Globus pallidus (tissue), 1 donor: ENCODE measurements at regions not wholly inside any gene's neighbourhood (a gene's known extent, or its start where the extent isn't known, plus 50 kb on each side); places are given as distances from the start of the nearest gene placed in this dataset.
"Not testable (repeated sequence)": the region's sequence is repeated elsewhere in the genome, so short reads cannot be mapped to it uniquely, and the experiment has no call there.

Experiments used
- DNase-seq: peaks from one replicate; pipeline ENCODE4 v3.0.0-alpha.2; 2015; ENCODE audit warnings: low spot score

GRCh38 chr10:89952325-89952724, 250.9 kb downstream of the KIF20B start:
- no peak for DNase-seq

DNA sequence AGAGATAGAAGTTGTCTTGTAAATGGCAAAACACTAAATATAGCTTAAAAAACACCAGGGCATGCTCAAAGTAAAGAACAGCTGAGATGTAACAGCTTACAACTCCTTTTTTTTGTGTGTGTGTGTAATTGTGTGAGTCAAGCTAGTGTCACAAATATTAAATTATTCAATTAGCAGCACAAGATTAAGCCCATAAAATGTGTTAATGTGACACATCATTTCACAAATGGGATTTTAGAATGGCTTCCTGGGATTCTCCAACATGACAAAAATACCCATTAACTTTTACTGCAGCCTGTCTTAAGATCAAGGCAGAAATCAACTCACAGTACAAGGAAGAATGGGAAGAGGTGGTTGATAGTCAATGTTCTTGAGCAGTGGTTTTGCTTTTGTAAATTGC, 251.4 kb downstream of the KIF20B start:
- no peak for DNase-seq

- no peak for DNase-seq
Measured at GRCh38 chr10:89954061-89954460, 252.7 kb downstream of the KIF20B start.

- DNase-seq = no peak
Measured at GRCh38 chr10:89954787-89955566, 253.6 kb downstream of the KIF20B start.

DNA sequence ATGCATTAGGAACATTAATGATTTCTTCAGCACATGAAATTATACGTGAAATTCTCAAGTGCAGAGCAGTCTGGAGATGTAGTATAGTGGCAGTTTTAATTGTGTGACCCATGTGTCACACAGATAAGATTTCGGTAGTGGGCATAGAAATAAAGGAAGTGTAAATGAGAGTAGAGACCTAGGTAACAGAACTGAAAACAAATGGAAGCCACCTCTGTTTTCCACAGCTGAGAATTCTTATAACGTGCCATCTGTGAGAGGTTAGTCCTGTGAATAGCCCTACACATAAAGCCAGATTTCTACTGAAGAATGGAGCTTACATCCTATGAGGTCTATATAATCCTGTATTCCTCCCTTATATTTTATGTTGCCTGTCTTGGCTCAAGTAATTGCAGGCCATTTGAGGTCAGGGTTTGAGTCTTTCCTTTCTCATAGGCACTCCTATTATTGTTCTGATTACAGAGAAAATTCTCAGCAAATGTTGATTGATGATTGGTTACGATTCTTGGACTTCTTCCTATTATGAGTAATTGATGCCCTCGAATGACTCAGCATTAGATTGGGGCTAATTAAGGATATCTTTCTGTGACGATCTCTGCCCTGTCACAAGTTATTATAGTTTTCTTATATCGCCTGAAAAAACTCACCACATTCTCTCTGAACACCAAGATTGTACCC, 258.2 kb downstream of the KIF20B start:
- DNase-seq = no peak

DNA sequence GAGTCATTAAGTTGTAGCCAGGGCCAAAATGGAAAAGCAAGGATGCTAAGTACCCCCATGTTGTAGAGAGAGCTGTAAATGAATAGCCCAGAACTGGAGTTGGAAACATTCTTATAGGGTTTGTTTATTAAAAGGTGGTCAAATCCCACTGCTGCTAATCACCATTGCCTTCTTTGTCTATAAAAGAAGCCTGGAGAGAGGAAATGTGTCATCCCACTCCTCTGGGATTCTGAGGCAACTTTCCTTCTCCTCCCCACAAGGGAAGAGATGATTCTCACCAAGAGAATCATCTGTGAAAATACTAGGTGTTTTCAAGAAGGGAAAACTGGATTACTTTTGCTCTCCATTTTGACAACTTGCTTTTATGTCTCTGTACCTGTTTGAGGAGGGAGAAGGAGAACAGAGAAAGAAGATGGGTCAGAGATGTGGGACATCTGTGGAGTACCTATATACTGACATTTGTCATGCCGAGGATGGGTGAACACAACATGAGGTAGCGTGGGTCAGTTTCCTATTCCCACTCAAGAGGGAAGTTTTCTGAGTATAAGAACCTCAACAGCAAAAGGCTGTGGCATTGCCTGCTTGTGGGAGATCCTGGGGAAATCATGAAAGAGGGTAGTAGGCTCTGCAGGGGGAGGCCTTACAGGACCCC, 262.2 kb downstream of the KIF20B start:
- DNase-seq = no peak

DNA sequence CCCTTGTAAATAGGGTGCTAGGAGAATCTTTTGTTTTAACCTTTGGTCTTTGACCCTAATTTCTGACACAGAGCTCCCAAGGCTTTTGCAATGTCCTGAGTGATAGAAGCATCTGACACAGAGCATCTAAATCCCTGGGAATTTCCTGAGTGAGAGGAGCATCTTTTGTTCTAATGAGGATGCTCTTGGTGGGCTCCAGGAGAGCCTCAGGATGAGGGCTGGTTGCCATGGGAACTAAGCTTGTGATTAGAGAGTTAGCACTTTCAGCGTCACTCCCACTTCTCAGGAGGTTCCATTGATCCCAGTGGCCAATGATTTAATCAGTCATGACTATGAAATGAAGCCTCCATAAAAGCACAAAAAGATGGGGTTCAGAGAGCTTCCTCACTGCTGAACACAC, 264.8 kb downstream of the KIF20B start:
- DNase-seq = no peak

GRCh38 chr10:89973326-89973725, 271.9 kb downstream of the KIF20B start:
- no peak for DNase-seq

GRCh38 chr10:89975071-89975470, 273.7 kb downstream of the KIF20B start:
- DNase-seq = no peak

DNA sequence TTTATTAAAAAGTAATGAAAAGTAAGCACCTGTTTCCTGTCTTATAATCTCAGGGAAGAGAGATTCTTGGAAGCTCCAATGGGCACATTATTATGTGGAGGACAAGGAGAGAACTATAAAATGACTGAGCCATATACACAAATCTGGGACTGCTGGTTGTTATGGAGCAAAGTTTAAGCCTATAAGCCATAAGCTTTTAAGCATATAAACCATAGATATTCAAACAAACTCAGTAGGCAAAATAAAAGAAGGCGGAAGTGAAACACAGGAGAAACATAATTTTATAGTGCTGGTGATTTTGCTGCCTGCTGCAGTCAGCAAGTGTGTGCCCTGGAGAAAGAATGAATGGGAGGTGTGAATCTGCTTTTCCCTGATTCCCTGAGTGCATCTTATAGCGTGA, 274.4 kb downstream of the KIF20B start:
- DNase-seq = no peak

- no peak for DNase-seq
Measured at GRCh38 chr10:89978081-89978480, 276.7 kb downstream of the KIF20B start.

DNA sequence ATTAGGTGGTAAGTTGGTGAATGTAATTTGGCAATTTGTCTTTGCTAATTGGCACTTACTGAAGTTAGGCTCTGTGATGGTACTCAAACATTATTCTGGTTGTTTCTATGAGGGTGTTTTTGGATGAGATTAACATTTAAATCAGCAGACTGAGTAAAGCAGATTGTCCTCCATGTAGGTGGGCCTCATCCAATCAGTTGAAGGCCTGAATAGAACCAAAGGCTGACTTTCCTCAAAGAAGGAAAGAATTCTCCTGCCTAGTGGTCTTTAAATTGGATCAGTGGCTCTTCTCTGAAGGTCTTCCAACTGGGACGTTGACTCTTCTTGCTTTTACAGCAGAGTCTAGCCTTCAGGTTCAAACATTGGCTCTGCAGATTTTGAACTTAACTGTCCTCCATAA, 278.3 kb downstream of the KIF20B start:
- no peak for DNase-seq

- DNase-seq = no peak
Measured at GRCh38 chr10:89980166-89980565, 278.8 kb downstream of the KIF20B start.

GRCh38 chr10:89981891-89982290, 280.5 kb downstream of the KIF20B start:
- DNase-seq = no peak

DNA sequence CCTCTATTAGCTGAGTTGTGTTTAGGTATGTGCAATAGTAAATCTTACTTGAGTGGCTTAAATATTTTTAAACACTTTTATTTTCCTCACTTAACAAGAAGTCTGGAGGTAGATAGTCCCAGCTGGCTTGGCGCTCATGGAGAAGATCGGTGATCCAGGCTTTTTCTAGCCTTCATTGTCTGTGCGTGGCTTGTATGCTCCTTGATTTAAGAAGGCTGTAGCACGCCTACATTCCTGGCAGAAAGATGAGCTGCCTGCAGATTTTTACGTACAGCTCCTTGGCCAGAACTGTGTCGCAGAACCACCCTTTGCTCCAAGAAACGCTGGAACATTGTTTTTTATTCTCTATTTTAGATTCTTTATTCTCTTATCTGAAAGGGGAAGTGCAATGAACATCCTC, 284.1 kb downstream of the KIF20B start:
- no peak for DNase-seq

- not testable (repeated sequence) for DNase-seq
Measured at GRCh38 chr10:89988361-89988760, 287.0 kb downstream of the KIF20B start.

GRCh38 chr10:89992575-89992974, 291.2 kb downstream of the KIF20B start:
- DNase-seq = no peak

GRCh38 chr10:90007226-90007625, 305.8 kb downstream of the KIF20B start:
- DNase-seq = no peak

DNA sequence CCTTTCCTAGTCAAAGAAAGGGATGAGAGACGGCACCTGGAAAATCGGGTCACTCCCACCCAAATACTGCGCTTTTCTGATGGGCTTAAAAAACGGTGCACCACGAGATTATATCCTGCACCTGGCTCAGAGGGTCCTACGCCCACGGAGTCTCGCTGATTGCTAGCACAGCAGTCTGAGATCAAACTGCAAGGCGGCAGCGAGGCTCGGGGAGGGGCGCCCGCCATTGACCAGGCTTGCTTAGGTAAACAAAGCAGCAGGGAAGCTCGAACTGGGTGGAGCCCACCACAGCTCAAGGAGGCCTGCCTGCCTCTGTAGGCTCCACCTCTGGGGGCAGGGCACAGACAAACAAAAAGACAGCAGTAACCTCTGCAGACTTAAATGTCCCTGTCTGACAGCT, 309.9 kb downstream of the KIF20B start:
- DNase-seq = not testable (repeated sequence)

DNA sequence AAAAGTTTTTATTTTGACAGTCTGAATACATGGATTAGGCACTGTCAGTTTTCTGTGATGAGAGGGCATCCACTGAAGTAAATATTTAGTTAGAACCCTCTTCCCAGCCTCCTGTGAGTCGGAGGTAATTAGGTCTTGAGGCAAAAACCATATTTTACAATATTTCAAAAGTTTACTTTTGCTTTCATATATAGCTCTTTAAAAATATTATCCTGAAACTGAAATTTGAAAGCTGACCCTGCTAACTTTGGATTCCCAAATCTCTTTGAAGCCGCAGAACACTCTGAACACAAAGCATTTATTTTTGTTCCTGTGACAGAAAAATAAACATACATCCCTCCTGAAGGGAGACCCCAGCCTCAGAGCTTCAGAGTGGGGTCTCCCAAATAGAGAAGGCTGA, 317.4 kb downstream of the KIF20B start:
- no peak for DNase-seq

DNA sequence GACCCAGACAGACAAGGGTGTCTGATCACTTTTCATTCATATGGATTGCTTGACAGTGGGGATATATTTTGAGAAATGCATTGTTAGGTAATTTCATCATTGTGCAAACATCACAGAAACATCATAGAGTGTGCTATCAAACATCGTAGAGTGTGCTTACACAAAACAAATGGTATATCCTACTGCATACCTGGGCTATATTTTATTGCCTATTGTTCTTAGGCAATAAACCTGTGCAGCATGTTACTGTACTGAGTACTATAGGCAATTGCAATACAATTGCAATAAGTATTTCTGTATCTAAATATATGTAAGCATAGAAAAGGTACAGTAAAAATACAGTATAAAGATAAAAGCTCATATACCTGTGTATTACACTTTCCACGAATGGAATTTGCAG, 319.1 kb downstream of the KIF20B start:
- DNase-seq = no peak

- no peak for DNase-seq
Measured at GRCh38 chr10:90023950-90024349, 322.6 kb downstream of the KIF20B start.

DNA sequence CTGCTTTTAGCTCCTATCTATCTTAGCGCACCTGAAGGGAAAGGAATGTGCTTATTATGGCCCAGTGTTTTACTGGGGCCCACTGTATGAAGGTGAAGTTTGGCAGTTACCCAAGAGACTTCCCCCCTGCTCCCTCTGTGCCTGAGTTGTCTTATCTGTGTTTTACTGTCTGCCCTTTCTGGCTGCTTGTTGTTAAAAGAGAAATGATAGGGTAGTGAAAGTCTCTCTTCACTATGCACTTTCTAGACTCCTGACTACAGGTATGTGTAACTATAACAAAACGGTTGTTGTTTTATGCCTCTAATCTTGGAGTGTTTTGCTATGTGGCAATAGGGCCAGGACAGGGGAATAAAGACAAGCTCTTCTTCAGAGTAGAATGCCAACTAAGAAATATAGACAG, 326.9 kb downstream of the KIF20B start:
- DNase-seq = no peak
